GM13977 (cell line): ENCODE measurements at regions not wholly inside any gene's neighbourhood (a gene's known extent, or its start where the extent isn't known, plus 50 kb on each side); places are given as distances from the start of the nearest gene placed in this dataset.

Experiments used
- DNase-seq: peaks from one replicate; pipeline ENCODE4 v3.0.0; 2012; ENCODE audit warnings: low spot score
- in situ Hi-C: fragments of 300-500 bp; cut with MboI; formaldehyde crosslinking; loops from one replicate; pipeline ENCODE4 v1.12.0; 2022; ENCODE audit warnings: low sequenced_read_pairs, low pct_unique_long_range_greater_than_20kb, mixed read lengths, inconsistent platforms; ENCODE audit not compliant: unreplicated experiment
- TF ChIP-seq, protein P1 (sequence below): IDR thresholded peaks from 2 replicates; pipeline ENCODE4 v1.5.1; 2012; ENCODE audit warnings: mild to moderate bottlenecking, control low read depth; ENCODE audit not compliant: insufficient read depth; ENCODE audit errors: extremely low read depth, missing control alignments

DNA sequence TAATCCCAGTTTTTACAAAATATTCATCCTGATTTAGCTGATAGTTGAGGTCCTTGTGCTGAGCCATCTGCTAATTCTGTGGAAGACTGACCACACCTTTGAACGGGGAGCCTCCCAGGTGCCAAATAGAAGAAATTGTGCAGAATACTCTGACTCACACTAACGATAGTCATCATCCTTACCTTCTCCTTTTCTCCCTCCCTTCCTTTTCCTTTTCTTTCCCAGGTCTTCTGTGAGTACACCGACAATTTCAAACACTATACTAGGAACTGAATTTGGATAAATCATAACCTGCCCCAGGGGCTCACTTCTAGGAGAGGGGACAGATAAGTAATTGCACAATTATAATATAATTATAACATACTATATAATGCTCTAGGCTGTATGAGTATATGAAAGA lies 73.1 kb upstream of the CTSC start:
- DNase-seq: no peak

DNA sequence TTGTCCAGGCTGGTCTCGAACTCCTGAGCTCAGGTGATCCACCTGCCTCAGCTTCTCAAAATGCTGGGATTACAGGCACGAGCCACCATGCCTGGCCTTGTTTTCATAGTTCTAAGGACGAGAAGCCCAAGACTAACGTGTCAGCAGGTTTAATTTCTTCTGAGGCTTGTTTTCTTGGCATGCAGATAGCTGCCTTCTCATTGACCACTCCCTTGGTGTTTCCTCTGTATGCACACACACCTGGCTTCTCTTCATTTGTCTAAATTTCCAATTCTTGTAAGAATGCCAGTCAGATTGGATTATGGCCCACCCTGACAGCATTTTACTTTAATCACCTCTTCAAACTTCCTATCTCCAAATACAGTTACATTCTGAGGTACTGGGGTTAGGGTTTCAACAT lies 72.5 kb upstream of the CTSC start:
- in situ Hi-C loops: no loop called here
- TF ChIP-seq, protein P1, sequence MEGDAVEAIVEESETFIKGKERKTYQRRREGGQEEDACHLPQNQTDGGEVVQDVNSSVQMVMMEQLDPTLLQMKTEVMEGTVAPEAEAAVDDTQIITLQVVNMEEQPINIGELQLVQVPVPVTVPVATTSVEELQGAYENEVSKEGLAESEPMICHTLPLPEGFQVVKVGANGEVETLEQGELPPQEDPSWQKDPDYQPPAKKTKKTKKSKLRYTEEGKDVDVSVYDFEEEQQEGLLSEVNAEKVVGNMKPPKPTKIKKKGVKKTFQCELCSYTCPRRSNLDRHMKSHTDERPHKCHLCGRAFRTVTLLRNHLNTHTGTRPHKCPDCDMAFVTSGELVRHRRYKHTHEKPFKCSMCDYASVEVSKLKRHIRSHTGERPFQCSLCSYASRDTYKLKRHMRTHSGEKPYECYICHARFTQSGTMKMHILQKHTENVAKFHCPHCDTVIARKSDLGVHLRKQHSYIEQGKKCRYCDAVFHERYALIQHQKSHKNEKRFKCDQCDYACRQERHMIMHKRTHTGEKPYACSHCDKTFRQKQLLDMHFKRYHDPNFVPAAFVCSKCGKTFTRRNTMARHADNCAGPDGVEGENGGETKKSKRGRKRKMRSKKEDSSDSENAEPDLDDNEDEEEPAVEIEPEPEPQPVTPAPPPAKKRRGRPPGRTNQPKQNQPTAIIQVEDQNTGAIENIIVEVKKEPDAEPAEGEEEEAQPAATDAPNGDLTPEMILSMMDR: no peak
- no peak for DNase-seq

More for the DNA sequence above, 73.1 kb upstream of the CTSC start:
- in situ Hi-C loops: no loop called here
- TF ChIP-seq, protein P1: no peak

DNA sequence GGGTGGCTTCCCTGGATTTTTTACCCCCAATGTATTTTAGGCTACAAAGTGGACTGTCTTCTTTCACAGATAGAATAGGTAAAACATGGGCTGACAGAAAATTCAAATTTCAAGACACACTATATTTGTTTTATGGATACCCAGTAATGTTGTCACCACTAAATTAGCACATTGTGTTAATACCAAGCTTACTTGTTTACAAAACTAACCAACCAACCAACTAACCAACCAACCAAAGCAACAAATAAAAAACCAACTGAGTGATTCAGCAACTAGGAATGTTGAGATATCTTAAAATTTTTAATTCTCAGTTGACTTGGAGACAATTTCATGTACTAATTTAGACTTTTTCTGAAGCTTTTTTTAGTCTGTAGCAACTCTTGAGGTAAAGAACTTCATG lies 69.3 kb upstream of the CTSC start:
- in situ Hi-C loops: no loop called here
- TF ChIP-seq, protein P1: no peak
- no peak for DNase-seq

DNA sequence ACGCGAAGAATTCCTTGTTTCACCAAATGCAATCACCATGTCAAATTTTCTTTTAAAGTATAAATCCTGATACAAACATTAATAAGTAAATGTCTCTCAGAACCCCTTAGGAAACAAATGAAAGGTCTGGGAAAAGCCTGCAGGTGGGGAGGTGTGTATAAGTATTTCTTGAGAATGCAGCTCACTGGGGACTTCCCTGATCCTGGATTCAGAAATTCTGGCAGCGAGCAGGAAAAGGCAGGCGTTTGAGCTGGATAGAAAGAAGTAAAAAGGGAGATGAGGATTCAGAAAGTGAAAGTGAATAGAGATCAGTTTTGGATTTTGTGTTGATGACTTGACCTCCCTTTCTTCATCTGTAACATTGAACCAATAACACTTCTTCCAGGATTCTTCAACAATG lies 68.3 kb upstream of the CTSC start:
- TF ChIP-seq, protein P1: no peak
- DNase-seq: no peak
- in situ Hi-C loops: no loop called here

DNA sequence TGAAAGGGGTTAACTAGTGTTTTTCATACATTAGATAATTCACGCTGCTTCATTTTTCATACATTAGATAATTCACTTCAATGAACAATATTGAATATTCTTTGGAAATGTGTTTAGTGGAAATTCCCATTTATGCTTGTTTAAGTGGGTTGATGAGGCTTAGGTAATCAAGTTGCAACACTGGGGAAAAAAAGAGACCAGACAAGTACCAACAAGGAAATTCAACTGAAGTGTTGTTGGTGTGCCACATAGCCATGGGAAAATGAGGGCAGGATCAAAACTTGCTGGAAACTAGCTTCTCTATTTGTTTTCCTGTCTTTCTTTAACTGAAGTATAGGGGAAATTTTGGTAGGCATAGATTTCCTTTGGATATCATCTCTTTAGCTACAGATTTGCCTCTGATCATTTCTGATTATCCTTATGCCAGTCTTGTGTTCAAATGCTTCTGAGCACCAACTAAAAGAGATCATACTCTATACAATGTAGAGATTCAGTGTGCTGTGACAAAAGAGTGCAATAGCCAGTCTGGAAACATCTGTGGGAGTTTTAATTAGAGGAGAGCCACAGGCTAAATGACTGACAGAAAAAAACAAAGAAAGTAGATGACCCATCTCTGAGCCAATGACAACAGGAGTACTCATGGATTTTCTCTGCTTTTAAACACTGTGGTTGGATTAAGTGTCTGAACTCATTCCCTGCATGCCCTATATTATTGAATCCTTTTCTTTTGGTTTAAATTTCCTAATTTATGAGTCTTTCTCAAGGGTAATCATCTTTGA lies 67.6 kb upstream of the CTSC start:
- TF ChIP-seq, protein P1: no peak
- in situ Hi-C loops: no loop called here
- no peak for DNase-seq

DNA sequence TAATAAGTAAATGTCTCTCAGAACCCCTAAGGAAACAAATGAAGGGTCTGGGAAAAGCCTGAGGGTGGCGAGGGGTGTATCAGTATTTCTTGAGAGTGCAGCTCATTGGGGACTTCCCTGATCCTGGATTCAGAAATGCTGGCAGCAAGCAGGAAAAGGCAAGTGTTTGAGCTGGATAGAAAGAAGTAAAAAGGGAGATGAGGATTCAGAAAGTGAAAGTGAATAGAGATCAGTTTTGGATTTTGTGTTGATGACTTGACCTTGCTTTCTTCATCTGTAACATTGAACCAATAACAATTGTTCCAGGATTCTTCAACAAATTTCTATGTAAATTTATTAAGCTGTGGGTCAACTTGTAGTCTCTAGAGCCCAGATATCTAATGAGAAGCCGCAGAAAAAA lies 66.9 kb upstream of the CTSC start:
- in situ Hi-C loops: no loop called here
- TF ChIP-seq, protein P1: no peak
- no peak for DNase-seq
